ENCODE measurements at regions not wholly inside any gene's neighbourhood (a gene's known extent, or its start where the extent isn't known, plus 50 kb on each side); places are given as distances from the start of the nearest gene placed in this dataset.
"Not testable (repeated sequence)": the region's sequence is repeated elsewhere in the genome, so short reads cannot be mapped to it uniquely, and the experiment has no call there.

DNA sequence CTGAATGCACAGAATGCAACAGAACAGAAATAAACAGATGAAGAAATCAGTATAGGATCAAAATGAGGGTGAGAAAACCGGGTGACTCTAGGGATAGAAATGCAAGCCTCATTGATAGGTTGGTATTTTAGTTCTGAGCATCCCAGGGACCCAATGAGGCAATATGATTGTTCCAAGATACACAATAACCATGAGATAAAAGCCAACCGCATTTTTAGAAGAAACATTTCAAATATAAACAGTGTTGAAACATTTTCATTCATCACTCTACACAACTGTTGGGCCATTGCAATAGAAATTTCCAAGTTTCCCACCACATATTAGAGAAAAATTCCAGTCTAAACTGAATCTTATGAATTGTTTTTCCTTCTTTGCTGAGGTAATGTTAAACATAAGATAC, 452.3 kb upstream of the PTGER4 start:
- DNase-seq: no peak

DNA sequence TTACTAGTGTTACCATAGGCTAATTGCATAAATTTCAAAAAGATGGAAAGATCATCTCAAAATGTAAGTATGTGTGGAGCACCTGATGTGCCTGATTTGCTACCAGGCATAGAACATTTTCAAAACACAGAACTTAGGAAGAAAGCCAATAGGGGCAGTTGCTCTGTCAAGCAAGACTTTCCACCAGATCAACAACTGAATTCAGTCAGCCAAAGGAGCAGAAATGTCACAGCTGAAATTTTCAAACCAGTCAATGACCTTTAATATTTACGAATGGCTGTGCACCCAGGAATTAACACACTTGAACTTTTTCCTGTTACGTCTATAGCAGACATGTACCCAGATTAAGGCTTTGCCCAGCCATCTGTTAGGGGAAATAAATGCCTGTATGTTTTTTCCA, 452.8 kb upstream of the PTGER4 start:
- DNase-seq: no peak

DNA sequence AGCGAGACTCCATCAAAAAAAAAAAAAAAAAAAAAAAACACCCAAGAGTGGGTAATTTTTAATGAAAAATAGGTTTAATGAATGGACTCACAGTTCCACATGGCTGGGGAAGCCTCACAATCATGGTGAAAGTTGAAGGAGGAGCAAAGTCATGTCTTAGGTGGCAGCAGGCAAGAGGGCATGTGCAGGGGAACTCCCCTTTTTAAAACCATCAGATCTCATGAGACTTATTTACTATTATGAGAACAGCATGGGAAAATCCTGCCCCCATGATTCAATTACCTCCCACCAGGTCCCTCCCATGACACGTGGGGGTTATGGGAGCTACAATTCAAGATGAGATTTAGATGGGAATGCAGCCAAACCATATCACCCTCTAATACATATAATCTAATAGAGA, 454.6 kb upstream of the PTGER4 start:
- not testable (repeated sequence) for DNase-seq

- DNase-seq: no peak
Measured at GRCh38 chr5:40224421-40224820, 455.3 kb upstream of the PTGER4 start.

DNA sequence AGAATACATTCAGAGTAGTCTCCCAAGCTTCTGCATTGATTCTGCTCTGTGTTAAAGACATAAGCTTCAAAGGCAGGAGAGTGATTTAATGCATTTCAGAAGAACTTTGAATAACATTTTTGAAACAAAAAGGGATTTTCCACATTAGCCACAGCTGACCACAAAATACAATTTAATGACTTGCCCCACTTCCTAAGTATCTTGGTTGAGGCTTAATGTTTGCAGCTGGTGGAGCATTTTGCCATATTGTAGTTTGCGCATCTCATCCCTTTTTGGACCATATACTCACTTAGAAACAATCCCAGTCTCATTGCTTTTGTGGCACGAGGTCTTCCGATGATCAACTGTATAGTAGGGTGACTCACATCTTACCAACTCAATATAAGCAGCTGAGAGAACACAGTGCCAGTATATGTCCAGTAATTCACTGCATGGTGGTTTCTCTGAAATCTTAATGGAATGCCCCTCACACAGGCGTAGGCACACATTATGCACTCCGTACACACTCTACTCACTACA, 455.8 kb upstream of the PTGER4 start:
- no peak for DNase-seq

GRCh38 chr5:40221796-40222195, 457.9 kb upstream of the PTGER4 start:
- DNase-seq: no peak

DNA sequence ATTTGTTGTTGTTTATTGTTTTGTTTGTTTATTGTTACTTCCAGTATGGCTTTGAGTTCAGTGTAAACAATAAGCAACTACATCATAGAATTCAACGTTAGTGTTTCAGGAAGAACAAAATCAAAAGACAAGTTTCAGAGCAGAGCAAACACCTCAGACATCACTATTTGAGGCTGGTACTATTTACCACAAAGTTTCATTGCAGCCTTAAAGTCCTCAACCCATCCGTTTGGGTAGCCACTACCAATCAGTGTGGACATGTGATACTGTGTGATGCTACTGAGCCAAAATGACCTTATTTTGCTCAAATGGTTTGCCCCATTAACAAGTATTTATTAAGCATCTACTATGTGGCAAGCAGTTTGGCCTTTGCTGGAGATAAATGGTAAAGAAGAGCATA, 458.5 kb upstream of the PTGER4 start:
- no peak for DNase-seq

- DNase-seq: no peak
Measured at GRCh38 chr5:40220260-40220659, 459.5 kb upstream of the PTGER4 start.

GRCh38 chr5:40217553-40217952, 462.2 kb upstream of the PTGER4 start:
- DNase-seq: no peak

GRCh38 chr5:40210694-40211093, 469.0 kb upstream of the PTGER4 start:
- no peak for DNase-seq

GRCh38 chr5:40206030-40206429, 473.7 kb upstream of the PTGER4 start:
- DNase-seq: no peak

DNA sequence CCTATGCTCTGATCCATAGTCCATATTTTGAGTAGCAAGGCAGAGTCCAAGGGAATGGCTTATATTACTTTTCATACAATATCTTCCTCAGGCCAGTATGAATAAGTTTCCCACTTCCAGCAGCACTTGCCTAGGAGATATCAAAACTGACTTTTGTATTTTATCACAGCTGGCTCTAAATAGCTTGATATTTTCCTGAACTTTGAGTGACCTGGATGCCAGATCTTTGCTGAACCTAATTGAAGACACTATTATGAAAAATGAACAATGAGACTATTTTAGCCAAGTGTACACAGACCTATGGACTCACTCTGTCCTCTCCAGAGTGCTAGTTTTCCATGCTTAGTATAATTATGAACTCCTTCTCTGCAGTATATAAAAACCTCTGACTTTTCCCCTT, 475.6 kb upstream of the PTGER4 start:
- DNase-seq: no peak

DNA sequence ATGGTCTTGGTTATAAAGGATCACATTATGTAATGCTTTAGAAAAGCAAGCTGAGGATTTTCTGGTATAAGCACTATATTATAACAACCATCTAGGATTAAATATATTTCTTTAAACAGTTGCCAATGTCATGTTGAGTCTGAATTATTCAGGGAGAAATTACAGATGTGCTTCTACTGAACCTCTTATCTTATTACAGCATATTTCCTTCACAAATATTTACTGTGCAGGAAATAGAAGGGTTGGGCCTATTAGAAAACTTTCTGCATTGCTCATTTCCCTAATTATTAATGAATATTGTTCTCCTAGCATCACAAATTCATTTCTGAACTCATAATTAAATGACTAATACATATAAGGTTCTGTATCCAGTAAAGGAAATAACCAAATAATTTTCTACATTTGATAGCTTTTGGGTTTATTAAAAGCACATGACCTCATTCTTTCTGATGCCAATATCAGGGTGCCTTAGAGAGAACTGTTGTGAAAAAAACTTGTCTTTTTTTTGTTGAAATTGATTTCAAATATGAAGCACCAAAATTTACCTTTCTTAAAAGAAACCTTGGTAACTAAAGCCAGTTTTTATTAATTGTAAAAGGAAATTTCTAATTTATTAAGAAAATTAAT, 476.8 kb upstream of the PTGER4 start:
- no peak for DNase-seq

GRCh38 chr5:40198736-40199135, 481.0 kb upstream of the PTGER4 start:
- DNase-seq: no peak

DNA sequence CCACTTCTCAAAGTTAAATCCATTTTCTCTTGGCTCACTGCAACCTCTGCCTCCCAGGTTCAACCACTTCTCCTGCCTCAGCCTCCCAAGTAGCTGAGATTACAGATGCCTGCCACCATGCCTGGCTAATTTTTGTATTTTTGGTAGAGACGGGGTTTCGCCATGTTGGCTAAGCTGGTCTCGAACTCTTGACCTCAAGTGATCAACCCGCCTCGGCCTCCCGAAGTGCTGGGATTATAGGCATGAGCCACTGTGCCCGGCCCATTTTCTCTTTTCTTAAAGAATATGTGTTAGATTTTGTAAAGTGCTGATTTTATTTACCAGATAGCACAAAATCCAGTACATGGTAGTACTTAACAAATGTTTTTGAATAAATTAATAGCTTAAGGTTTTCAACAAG, 484.1 kb upstream of the PTGER4 start:
- not testable (repeated sequence) for DNase-seq

GRCh38 chr5:40191150-40191549, 488.6 kb upstream of the PTGER4 start:
- no peak for DNase-seq

DNA sequence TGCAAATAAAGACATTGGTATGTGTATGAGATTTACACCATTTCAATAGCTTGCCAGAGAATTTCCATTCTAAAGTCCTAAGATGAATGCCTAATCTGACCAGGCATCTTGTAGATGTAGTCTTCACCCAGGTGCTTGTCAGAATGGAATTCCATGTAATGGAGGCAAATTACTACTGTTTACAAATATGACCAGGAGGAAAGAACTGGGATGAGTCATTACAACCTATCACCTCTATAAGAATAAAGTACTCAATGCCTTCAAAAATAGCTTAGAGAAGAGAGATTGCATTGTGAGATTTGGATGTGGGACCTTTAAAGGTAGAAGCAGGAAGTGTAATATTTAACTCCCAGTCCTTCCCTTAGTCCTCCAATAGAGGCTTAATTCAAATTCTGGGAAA, 507.0 kb upstream of the PTGER4 start:
- no peak for DNase-seq

DNA sequence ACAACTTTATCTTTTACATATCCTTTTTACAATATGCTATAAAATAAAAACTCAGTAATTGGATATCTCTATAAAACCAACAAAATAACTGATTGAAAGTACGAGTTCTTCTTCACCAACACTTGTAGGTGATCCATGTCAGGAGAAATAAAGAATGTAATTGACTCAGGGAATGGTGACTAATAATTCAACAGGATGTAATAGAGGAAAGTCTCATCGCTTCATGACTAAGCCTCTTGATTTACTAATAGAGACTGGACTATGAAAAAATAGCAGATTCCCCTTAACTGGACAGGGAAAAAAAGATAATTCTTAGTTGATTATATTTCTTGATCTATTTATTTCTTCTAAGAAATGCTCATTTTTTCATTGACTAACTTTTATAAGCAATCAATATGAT, 507.7 kb upstream of the PTGER4 start:
- no peak for DNase-seq

- no peak for DNase-seq
Measured at GRCh38 chr5:40167283-40167682, 512.4 kb upstream of the PTGER4 start.

GRCh38 chr5:40166802-40167201, 512.9 kb upstream of the PTGER4 start:
- DNase-seq: no peak

- no peak for DNase-seq
Measured at GRCh38 chr5:40165789-40166728, 513.7 kb upstream of the PTGER4 start.

- DNase-seq: no peak
Measured at GRCh38 chr5:40165106-40165788, 514.5 kb upstream of the PTGER4 start.
